CD4-positive, alpha-beta T cell treated with Interleukin-15 for 1 hour (primary cell): ENCODE measurements at regions not wholly inside any gene's neighbourhood (a gene's known extent, or its start where the extent isn't known, plus 50 kb on each side); places are given as distances from the start of the nearest gene placed in this dataset.
"Not testable (repeated sequence)": the region's sequence is repeated elsewhere in the genome, so short reads cannot be mapped to it uniquely, and the experiment has no call there.

ENCODE experiments used
- DNase-seq: peaks from one replicate; pipeline ENCODE4 v3.0.0-alpha.2; 2020

DNA sequence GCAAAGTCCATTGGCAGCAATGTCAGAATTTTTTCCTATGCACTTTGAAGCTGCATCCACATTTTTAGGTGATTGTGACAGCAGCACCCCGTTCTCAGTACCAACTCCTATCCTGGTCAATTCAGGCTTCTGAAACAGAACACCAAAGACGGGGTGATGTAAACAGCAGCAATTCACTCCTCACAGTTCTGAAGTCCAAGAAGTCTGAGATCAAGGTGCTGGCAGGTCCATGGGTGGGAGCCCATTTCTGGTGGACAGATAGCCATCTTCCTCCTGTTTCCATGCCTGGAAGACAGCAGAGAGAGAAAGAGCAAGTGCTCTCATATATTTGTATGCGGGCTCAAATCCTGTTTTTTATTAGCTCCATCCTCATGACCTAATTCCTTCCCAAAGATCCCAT is 471.2 kb downstream of the BRD1 start:
- DNase-seq = no peak

GRCh38 chr22:49355211-49355920 is 472.3 kb downstream of the BRD1 start:
- DNase-seq = no peak

- no peak for DNase-seq
Measured at GRCh38 chr22:49354516-49355210, 473.0 kb downstream of the BRD1 start.

DNA sequence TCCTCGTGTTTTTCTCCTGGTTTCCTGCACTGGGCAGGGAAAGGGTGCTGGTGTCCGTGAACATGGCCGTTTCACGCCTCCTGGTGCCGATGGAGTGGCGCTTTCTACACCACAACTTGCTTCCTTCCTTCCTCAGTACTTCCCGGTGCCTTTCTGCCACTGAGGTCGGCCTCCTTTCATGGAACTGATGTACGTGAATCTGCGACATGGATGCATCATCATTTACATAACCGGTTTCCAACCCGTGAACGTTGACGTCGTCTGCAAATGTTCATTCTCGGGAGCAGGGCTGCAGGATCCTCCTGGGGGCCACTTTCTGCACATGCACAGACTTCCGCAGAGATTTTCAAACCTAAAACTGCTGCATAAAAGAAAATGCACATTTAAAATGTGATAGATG is 474.4 kb downstream of the BRD1 start:
- DNase-seq = no peak

GRCh38 chr22:49352361-49353169 is 475.1 kb downstream of the BRD1 start:
- DNase-seq = no peak

- no peak for DNase-seq
Measured at GRCh38 chr22:49351761-49352227, 475.9 kb downstream of the BRD1 start.

- no peak for DNase-seq
Measured at GRCh38 chr22:49350441-49351121, 477.1 kb downstream of the BRD1 start.

DNA sequence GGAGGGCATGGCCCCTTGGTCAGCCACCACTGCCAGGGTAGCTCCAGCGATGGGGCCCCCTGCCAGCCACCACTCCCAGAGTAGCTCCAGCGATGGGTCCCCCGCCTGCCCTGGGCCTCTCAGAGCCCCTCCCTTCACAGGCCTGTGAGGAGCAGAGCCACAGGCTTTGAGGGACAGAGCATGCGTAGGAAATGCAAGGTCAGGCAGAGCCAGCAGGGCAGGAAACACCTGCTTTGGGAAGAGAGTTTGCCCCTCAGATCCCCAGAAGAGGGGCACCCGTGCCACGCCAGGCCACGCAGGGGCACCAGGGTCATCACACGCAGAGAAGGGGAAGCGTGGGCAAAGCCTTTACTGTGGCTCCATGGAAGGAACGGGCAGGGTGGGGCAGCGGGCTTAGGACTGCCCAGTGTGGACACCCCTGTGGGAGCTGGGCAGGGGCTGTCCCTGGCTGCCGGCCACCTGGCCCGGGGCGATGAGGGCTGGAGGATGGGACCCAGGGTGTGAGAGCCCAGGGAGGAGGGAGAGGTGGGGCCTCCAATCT is 477.8 kb downstream of the BRD1 start:
- no peak for DNase-seq

DNA sequence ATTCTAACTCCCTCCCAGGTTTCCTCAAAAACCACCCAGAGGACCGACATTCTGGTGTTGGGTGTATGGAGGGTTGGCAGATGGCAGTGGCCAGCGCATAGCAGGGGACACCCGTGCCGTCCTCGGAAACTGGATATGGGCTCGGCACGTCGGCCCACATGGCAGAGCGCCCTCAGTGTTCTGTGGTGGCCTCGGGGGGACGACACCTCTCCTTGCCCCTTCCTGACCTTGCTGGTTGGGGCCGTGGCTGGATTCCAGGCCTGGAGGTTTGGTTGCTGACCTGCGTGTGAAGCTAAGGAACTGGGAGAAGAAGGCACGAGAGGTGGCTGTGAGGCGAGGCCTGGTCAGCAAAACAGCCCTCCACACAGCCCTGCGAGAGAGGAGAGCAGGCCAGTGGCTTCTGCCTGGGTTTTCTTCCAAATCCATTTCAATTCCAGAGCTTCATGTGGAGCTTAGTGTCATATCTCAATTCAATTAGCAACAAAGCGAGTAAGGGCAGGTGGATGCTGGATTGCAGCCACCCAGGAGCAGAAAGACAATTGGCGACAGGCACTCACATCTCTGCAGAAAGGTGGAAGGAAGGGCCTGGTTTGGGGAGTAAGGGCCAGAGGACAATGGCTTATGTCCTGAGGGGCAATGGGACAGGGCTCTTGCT is 478.4 kb downstream of the BRD1 start:
- DNase-seq = no peak

GRCh38 chr22:49348631-49349030 is 479.0 kb downstream of the BRD1 start:
- no peak for DNase-seq

- DNase-seq = no peak
Measured at GRCh38 chr22:49347376-49347775, 480.3 kb downstream of the BRD1 start.

DNA sequence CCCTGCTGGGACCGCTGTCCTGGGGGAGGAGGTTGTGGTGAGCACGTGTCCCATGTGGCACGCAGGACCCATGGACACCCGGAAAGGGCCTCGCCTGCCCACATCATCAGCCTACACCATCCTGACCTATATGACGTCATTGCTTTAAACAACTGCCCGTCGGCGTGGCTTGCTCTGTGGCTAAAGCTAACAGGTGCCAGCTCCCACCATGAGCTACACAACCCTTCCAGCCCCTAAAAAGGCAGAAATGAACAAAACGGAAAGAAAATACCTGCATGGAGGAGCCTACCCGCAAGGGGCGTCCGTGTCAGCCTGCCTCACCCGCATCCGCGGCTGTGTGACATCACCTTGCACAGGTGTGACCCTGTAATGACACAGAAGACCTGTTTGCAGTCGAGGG is 481.8 kb downstream of the BRD1 start:
- no peak for DNase-seq

- no peak for DNase-seq
Measured at GRCh38 chr22:49344656-49345055, 483.0 kb downstream of the BRD1 start.

GRCh38 chr22:49344161-49344560 is 483.5 kb downstream of the BRD1 start:
- no peak for DNase-seq

DNA sequence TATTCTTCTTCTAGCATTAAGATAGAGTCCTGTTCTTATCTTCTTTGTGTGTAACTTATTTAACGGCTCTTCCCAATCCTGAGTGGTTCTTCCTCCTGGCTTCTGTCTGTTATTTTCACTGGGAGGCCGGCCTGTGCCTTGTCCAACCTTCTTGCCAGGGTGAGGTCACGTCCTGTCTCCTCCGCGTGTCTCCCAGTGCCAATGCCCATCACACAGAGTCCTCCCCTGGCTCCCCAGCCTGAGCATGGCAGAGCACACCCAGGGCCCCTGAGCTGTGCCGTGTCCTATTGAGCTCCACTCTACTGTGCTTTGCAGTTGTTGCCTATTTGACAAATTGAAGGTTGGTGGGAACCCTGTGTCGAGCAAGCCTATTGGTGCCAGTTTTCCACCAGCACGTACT is 487.3 kb downstream of the BRD1 start:
- DNase-seq = no peak

DNA sequence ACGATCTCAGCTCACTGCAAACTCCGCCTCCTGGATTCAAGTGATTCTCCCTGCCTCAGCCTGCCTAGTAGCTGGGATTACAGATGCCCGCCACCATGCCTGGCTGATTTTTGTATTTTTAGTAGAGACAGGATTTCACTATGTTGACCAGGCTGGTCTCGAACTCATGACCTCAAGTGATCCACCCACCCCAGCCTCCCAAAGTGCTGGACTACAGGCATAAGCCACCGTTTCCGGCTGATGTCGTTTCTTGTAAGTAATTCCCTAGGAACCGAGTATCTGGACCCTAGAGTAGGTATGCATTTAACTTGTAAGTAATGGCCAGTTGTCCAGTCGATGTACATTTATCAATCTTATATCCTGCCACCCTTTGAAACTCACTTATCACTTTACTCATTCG is 491.2 kb downstream of the BRD1 start:
- not testable (repeated sequence) for DNase-seq

GRCh38 chr22:49334976-49335375 is 492.7 kb downstream of the BRD1 start:
- DNase-seq = no peak

GRCh38 chr22:49334449-49334789 is 493.3 kb downstream of the BRD1 start:
- no peak for DNase-seq

DNA sequence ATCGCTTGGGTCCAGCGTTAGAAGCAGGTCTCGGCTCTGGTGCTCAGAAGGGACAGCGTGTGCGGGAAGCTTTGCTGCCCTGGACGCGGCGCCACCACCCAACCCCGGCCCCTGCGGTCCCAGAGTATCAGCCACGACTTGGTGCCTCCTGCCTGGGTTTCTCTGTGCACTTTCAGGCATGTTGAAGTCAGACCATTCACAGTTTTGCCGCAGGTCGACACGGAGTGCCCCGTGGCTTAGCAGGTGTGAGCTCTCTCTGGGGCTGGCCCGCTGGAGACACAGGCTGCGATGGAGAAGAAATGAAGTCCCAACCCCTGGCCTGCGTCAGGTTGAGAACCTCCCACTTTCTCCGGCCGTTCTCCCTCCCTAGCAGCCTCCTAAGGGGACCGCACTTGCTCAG is 494.5 kb downstream of the BRD1 start:
- DNase-seq = no peak

DNA sequence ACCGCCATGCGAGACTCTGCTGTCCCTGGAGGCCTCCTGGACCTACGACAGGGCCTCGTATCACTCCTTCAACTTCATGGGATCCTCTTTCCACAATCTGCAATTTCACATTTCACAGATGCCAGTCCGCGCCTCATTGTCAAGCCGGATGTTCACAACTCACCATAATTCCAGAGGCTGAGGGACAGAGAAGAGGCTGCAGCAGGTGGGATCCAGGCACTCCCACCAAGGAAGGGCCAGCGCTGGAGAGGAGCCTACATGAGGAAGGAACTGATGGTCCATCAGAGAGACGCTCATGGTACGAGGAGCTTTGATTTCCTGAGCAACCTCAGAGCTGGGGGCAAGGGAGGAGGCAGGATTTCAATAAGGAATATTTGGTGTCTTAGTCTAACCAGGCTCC is 495.0 kb downstream of the BRD1 start:
- DNase-seq = no peak

- DNase-seq = no peak
Measured at GRCh38 chr22:49331878-49332277, 495.8 kb downstream of the BRD1 start.

GRCh38 chr22:49331223-49331815 is 496.4 kb downstream of the BRD1 start:
- DNase-seq = no peak
